Adipocyte (in vitro differentiated cells): ENCODE measurements at regions not wholly inside any gene's neighbourhood (a gene's known extent, or its start where the extent isn't known, plus 50 kb on each side); places are given as distances from the start of the nearest gene placed in this dataset.

Source experiments
- DNase-seq: peaks from one replicate; pipeline ENCODE4 v3.0.0-alpha.2; 2015; ENCODE audit warnings: low read depth
- H3K27me3 ChIP-seq: replicated peaks from 2 replicates; pipeline ENCODE4 v1.7.0; 2013; ENCODE audit warnings: mild to moderate bottlenecking, low read length, moderate library complexity; ENCODE audit not compliant: control insufficient read depth, insufficient read depth
- H3K36me3 ChIP-seq: 2 replicates; pipeline ENCODE4 v1.7.0; 2013; ENCODE audit warnings: low read length, mild to moderate bottlenecking, moderate library complexity; ENCODE audit not compliant: control insufficient read depth, insufficient read depth, severe bottlenecking
- H3K4me1 ChIP-seq: 2 replicates; pipeline ENCODE4 v1.7.0; 2013; ENCODE audit warnings: mild to moderate bottlenecking, low read length, moderate library complexity; ENCODE audit not compliant: control insufficient read depth, insufficient read depth
- H3K4me3 ChIP-seq: 2 replicates; pipeline ENCODE4 v1.7.0; 2013; ENCODE audit warnings: mild to moderate bottlenecking, low read length, moderate library complexity
- H3K9ac ChIP-seq: 2 replicates; pipeline ENCODE4 v1.7.0; 2013; ENCODE audit warnings: mild to moderate bottlenecking, low read length, moderate library complexity
- H3K9me3 ChIP-seq: 2 replicates; pipeline ENCODE4 v1.7.0; 2013; ENCODE audit warnings: mild to moderate bottlenecking, low read length, moderate library complexity; ENCODE audit not compliant: control insufficient read depth

DNA sequence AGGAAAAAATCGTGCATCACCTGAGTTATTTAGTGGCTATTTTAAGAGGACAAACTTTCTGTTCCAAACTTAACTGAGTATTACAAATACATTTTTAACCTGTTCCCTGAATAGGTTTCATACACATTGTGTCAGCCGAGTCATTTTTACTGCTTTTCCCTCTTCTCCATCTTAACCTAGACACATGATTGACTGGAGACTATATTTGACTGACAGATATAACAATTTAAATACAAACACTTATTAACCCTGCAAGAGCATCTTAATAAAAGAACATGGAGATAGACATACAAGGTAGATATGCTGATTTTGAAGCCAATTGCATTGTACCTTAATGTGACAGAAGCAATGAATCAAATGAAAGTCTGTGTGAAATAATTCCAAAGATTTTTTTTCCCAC, 810.5 kb upstream of the ARPP21 start:
- peaks cover 3% of the 10 kb centered on the region for H3K9me3 ChIP-seq
- H3K9ac ChIP-seq: no peak overlapping the region
- H3K4me1 ChIP-seq: no peaks in the 10 kb centered on the region
- no peak overlapping the region for H3K4me3 ChIP-seq
- no peaks in the 10 kb centered on the region for H3K36me3 ChIP-seq
- no peak for DNase-seq
- H3K27me3 ChIP-seq: no peaks in the 10 kb centered on the region

DNA sequence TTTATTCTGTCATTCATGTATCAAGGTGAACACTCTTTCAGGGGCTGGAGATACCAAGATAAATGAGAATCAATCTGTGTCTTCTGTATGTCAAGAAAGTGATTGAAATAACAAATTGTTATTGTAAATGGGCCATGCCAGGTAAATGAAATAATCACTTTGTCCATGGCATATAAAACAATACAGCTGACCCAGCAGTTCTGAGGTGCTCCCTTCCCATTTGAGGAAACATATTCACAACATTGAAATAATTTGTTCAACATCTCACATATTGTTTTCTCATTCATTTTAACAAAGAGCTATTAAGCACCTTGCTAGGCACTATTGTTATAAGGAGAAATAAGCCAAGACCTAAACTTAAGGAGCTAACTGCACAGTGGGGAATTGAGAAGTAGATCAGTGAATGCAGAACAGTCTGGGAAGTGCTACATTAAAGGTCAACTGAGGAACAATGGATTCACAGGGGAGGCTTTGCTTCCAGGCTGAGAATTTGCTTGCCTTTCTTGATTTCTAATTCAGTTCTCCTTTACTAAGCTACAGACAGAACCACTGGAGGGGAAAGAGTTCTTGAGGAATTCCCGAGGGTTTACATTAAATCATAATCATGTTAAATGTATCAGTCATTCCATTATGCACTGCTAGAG, 806.3 kb upstream of the ARPP21 start:
- Histone ChIP-seq H3K27me3 (no peaks in the 10 kb centered on the region), H3K36me3 (no peaks in the 10 kb centered on the region), H3K4me3 (no peak overlapping the region), H3K4me1 (no peaks in the 10 kb centered on the region), H3K9me3 (no peaks in the 10 kb centered on the region), H3K9ac (no peak overlapping the region)
- no peak for DNase-seq

DNA sequence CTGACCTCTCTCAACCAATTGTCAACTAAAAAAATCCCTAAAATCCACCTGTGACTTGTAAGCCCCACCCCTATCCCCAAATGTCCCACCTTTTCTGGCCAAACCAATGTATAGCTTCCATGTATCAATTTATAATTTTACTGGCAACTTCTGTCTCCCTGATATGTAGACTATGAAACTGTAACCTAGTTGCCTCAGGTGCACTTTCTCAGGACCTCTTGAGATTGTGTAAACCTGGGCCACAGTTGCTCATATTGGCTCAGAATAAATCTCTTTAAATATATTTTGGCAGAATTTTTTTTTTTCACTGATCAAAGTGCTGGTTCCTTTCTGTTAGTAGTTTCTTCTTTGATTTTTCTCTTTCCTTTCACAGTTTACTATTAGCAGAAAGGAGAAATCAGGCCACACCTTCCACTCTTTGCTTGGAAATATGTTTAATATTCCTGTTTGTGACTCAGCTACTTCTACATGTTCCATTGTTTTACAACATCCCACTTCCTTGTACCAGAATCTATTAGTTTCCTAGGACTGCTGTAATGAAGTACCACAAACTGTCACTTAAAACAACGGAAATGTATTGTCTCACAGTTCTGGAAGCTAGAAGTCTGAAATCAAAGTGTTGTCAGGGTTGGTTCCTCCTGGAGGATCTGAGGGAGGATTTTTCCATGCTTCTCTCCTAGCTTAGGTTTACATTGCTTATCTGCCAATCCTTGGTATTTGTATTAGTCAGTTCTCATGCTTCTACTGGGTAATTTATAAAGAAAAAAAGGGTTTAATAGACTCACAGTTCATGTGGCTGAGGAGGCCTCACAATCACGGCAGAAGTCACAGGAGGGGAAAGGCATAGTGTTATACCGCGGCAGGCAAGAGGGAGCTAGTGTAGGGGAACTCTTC, 801.2 kb upstream of the ARPP21 start:
- Histone ChIP-seq H3K9me3 (no peaks in the 10 kb centered on the region), H3K4me3 (no peak overlapping the region), H3K9ac (no peak overlapping the region), H3K4me1 (no peaks in the 10 kb centered on the region), H3K27me3 (no peaks in the 10 kb centered on the region), H3K36me3 (no peaks in the 10 kb centered on the region)
- no peak for DNase-seq

DNA sequence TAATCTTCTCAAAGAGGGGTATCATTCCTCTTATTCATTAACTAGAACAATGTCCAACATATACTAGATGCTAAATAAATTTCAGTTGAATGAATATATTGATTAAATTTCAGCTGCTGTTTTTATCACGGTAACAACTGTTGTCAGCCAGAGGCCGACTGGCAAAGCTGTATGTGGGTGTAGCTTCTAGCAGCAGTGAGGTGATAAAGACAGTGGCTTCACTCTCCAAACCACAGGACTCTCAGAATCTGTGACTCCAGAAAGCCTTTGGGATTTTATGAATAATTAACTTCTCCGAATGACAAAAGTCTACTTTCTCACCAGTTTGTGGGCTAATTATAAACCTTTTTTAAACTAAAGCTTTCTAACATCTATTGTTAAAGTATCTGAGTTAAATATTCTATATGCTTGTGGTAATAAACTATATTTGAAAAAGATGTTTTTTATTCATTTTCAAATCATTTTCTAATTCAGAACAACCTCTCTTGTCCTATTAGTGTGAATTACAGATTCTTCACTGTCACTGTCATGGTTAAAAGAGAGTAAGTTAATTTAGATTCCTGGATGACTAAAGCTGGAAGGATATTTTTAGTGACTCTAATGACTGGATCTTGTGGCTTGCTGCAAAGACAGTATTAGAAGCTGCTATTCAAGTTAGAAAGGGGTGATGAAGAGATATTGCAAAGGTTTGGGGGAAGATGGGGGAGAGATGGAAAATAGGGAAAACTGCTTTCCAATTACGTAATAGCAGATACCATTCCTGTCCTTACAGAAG, 796.4 kb upstream of the ARPP21 start:
- Histone ChIP-seq H3K27me3 (no peaks in the 10 kb centered on the region), H3K4me3 (no peak overlapping the region), H3K4me1 (no peaks in the 10 kb centered on the region), H3K9ac (no peak overlapping the region), H3K9me3 (no peaks in the 10 kb centered on the region), H3K36me3 (no peaks in the 10 kb centered on the region)
- peak; percentile 4 for DNase-seq

DNA sequence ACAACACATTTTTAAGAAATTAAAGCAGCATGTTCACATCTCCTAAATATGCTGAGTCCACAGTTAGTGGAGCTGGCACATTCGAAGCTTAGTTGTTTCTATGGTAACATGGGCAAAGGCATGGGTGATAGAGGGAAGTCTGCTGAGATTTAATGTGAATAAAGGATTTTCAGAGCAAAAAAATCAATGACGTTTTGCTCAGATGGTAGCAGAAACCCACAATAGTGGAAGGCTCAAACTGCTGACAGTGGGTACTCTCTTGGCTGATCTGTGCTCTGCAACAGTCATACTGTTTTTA, 795.1 kb upstream of the ARPP21 start:
- H3K36me3 ChIP-seq: no peaks in the 10 kb centered on the region
- no peak for DNase-seq

DNA sequence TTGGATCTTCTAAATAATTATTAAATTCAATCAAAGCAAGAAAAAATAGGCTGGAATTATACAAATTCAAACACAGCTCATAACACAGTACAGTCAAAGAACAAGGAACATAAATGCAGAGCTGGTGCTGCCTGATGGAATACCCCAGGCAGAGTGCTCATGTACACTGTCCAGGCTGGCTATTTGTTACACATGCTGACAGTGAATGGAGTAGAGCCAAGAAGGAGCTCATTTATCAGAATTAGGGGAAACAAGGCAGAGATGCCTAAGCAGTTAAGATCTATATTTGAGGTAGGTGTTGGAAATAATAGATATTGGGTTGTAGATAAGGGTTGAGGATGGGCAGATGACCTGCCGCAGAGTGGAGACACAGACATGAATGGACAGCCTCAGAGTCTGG, 788.2 kb upstream of the ARPP21 start:
- H3K27me3 ChIP-seq: no peaks in the 10 kb centered on the region
- H3K9ac ChIP-seq: no peak overlapping the region
- no peak for DNase-seq
- no peak overlapping the region for H3K4me3 ChIP-seq
- H3K4me1 ChIP-seq: no peaks in the 10 kb centered on the region
- no peaks in the 10 kb centered on the region for H3K9me3 ChIP-seq
- no peaks in the 10 kb centered on the region for H3K36me3 ChIP-seq

More for the DNA sequence above, 795.1 kb upstream of the ARPP21 start:
- Histone ChIP-seq H3K9me3 (no peaks in the 10 kb centered on the region), H3K9ac (no peak overlapping the region), H3K27me3 (no peaks in the 10 kb centered on the region), H3K4me3 (no peak overlapping the region), H3K4me1 (no peaks in the 10 kb centered on the region)

DNA sequence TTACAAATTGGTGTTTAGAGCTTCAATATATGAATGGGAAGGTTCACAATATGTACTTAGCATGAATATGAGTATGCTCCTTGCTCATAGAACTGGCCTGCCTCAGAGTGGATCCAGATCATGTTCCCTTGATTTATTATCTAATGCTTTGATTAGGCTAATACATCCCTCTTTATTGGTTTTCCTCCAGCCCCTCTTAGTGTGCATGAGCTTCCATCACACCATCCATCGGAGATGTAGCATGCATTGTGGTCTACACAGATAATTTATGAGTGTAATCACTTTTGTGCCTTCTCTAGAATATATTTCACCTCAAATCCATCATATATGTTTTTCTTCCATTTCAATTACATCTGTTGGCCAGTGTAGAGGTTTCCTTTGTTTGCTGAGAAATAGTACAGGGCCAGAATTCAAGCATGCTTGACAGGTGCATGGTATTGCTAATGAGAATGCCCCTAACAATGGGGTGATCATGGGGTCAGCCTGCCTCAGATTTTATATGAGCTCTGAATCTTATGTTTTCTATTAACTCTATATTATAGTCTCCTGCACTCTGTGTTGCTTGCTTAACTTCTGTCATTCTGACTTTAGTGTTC, 786.4 kb upstream of the ARPP21 start:
- Histone ChIP-seq H3K4me1 (no peaks in the 10 kb centered on the region), H3K27me3 (no peaks in the 10 kb centered on the region), H3K9me3 (no peaks in the 10 kb centered on the region), H3K9ac (no peak overlapping the region), H3K4me3 (no peak overlapping the region), H3K36me3 (no peaks in the 10 kb centered on the region)
- no peak for DNase-seq

DNA sequence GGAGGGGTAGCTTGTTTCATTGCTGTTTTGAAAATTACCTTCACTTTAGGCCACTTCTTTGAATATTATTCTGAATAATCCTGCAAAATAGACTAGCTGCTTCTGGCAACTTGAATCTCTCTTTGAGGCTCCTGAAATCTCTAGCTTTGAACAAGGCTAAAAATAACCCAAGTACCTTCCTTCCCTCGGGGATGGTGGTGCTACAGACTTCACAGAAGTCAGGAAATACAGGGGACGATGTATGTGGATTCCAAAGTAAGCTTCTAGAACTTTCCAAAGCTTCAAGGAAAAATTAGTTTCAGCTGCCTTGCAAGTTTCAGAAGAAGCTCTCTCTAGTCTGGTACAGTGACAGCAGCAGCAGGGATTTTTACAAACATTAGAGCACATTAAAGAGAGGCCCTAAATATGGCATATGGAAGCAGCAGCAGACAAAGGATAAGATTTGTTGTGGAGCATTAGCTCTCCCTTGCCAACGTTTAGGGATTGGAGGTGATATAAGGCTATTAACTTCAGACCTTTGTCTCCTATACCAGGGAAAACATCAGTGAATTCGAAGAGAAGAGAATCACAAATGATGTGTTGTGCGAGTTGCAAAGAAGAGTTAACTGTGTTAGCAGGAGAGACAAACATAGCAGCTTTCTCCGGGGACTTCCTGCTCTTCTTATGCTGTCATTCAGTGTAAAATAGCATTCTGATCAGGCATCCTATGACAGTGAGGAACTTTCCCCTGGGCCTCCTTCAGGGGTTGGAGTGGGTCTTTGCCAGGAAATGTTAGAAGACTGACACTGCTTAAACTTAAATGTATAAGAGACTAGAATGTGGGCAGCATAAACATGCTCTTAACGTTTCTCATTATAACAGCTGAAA, 783.0 kb upstream of the ARPP21 start:
- DNase-seq: peak; percentile 52
- Histone ChIP-seq H3K4me1 (no peaks in the 10 kb centered on the region), H3K9ac (no peak overlapping the region), H3K36me3 (no peaks in the 10 kb centered on the region), H3K9me3 (no peaks in the 10 kb centered on the region), H3K4me3 (no peak overlapping the region), H3K27me3 (no peaks in the 10 kb centered on the region)

DNA sequence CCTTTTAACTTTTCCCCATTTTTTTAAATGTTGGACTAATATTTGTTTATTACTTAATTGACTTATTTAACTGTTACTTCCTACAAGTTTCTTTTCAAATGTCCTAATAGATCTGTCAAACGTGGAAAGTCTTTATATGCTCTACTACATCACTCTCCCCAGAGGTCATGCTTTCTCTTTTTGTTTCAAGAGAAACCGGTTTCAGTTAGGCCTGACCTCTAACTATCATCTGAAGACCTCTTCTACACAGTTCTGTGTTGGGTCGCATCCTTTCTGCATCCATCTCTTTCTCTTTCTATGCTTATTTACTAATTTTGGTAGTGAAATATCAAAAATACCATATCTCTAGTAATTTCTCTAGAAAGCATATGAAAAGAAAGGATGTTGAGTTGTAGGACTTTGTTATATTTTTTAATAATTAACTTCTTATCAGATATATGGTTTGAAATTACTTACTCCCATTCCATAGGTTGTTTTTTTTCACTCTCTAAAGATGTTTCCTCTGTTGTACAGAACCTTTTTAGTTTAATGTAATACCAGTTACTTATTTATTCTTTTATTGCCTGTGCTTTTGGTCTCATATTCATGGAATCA, 781.2 kb upstream of the ARPP21 start:
- H3K27me3 ChIP-seq: no peaks in the 10 kb centered on the region
- H3K9ac ChIP-seq: no peak overlapping the region
- no peaks in the 10 kb centered on the region for H3K9me3 ChIP-seq
- DNase-seq: no peak
- no peak overlapping the region for H3K4me3 ChIP-seq
- H3K4me1 ChIP-seq: no peaks in the 10 kb centered on the region
- H3K36me3 ChIP-seq: no peaks in the 10 kb centered on the region

DNA sequence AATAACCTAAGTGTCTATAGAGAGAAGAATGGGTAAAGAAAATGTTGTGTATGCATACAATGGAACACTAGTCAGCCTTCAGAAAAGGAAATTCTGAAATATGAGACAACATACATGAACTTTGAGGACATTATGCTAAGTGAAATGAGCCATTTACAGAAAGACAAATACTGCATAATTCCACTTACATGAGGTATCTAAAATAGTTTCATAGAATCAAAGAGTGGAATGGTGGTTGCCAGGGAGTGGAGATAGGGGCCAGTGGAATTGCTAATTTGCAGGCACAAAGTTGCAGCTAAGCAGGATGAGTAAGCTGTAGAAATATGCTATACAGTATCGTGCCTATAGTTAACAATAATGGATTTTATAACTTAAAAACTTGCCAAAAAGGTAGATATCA, 779.6 kb upstream of the ARPP21 start:
- Histone ChIP-seq H3K9me3 (no peaks in the 10 kb centered on the region), H3K4me3 (no peak overlapping the region), H3K36me3 (no peaks in the 10 kb centered on the region), H3K27me3 (no peaks in the 10 kb centered on the region), H3K4me1 (no peaks in the 10 kb centered on the region), H3K9ac (no peak overlapping the region)
- DNase-seq: peak; percentile 84
